Fibroblast of skin of abdomen (primary cell): ENCODE measurements at regions not wholly inside any gene's neighbourhood (a gene's known extent, or its start where the extent isn't known, plus 50 kb on each side); places are given as distances from the start of the nearest gene placed in this dataset.
"Not testable (repeated sequence)": the region's sequence is repeated elsewhere in the genome, so short reads cannot be mapped to it uniquely, and the experiment has no call there.

ENCODE experiments used
- DNase-seq: peaks from one replicate; pipeline ENCODE4 v3.0.0-alpha.2; 2013

DNA sequence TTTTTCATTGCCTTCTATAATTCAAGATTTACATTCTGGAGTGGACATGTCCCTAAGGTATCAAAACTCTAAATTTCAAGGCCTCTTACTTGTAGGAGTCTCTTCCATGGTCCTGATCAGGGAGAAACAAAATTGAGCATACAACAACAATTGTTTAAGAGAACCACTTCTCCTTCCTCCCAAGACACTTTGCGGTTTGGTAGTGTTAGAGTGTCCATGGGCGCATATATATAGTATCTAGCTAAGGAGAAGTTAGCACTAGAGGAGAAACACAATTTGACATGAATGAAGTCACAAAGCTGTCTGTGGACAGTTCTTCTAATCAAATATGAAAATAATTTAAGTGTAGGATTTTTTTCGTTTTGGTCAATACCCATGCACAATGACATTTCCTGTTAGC is 349.1 kb upstream of the MAP2 start:
- no peak for DNase-seq

DNA sequence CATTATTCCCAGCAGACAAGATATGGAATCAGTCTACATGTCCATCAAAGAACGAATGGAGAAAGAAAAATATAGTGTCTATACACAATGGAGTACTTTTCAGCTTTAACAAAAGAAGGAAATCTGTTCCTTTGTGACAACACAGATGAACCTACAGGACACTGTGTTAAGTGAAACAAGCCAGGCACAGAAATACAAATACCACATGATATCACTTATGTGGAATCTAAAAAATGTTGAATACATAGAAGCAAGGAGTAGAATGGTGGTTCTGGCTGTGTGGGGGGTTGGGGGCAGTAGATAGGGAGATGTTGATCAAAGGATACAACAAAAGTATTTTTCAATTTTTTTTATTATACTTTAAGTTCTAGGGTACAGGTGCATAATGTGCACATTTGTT is 347.7 kb upstream of the MAP2 start:
- no peak for DNase-seq

DNA sequence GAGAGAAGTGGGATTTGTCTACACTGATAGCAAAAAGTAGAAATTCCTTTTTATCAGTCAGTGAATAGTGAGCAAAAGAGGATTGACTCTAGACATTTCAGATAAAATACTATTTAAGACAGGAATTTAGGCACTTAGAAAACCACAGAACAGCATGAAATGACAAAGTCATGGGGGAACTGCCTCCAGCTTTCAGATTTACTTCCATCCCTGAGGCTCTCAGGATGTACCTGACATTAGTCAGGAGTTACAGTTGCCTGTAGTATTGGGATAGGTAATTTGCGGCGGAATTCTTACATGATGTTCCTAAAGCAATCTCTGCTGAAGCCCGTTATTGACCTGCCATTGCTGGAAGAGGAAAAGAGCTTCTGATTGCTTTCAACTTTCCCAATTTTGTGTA is 337.1 kb upstream of the MAP2 start:
- no peak for DNase-seq

- DNase-seq: no peak
These were observed 332.8 kb upstream of the MAP2 start for GRCh38 chr2:209091056-209091455.

DNA sequence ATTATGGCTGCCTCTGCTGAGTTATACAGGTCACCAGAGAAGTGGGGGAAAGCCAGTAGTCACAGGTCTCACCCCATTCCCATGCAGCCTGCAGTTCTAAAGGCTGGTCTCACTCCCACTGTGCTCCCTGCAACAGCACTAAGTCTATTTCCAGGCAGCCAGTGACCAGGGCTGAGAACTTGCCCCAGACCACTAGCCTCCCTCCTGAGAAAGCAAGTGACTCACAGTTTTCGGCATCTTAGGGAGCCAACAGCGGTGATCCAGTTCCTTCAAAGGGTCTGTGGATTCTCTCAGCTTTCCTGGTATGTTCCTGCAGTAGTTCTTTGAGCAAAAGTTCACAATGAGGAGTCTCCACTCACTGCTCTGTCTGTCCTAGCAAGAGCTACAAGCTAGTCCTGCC is 329.6 kb upstream of the MAP2 start:
- DNase-seq: no peak

- DNase-seq: no peak
These were observed 328.4 kb upstream of the MAP2 start for GRCh38 chr2:209095432-209095831.

DNA sequence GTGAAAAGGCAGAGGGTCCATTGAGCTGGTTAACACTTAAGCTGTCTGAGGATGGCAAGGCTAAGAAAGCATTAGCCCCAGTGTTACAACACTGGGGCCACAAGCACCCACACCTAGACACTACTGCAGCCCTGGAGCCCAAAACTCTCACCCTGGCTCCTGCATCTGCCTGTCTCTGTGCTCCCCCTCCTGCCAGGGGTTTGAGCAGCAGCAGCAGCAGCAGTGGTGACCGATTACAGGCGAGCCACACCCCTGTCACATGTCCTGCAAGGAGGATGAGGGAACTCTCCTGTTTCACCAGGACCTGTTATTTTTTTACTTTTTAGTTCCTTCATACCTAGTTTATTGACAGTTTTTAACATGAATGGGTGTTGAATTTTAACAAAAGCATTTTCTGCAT is 326.7 kb upstream of the MAP2 start:
- no peak for DNase-seq

DNA sequence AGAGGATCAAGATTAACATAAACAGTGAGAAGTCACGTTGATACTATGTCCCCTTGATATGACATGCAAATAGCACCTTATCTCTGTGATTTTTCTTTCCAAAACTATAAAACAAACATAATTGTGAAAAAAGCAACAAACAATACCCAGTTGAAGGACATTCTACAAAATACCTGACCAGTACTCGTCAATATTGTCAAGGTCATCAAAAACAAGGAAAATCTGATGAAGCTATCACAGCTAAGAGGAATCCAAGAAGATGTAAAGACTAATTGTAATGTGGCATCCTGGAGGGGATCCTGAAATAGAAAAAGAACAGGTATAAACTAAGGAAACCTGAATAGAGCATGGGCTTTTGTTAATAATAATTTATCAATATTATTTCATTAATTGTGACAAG is 321.5 kb upstream of the MAP2 start:
- DNase-seq: no peak

DNA sequence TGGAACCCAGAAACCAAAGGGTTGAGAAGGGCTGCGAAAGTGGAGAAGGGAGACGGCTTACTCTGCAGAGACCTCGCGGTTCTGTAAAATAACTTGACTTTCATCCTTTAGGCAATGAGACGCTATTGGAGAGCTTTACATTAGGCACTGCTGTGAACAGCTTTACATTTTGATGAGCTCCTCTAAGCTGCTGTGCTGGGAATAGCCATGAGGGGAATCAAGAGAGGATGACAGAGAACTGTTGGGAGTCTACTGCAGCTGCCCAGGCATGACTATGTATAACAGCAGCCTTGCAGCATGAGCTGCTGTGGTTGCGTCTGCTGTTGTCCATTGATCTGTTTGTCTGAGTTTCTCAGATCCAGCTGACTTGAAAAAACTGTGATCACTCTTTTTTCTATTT is 310.8 kb upstream of the MAP2 start:
- no peak for DNase-seq

DNA sequence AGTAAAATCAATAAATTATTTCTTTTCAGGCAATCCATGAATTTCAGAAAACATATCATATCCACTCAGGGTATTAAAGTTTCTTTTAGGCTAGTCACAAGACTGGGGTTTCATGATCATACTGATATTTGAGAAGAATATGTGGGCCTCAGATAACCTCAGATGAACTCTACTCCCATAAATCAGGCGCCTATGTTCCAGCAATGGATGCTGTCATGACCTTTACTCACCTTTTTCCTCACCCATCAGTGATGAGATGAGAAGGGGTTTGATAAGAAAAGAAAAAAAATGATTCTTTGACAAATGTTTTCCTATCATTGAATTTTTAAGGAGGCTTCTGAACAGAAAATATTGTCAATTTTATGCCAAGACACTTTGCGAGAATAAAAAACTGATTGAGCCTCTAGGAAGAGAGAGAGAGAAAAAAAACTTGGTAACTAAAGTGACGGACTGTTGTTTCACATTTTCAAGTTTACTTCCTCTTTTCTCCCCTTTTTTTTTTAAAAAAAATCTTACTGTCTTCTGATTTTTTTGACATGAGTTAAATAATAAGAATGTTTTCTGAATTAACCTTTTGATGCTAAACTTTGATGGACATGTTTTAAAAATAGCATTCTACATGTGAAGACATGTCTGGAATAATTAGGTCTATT is 309.1 kb upstream of the MAP2 start:
- DNase-seq: no peak

DNA sequence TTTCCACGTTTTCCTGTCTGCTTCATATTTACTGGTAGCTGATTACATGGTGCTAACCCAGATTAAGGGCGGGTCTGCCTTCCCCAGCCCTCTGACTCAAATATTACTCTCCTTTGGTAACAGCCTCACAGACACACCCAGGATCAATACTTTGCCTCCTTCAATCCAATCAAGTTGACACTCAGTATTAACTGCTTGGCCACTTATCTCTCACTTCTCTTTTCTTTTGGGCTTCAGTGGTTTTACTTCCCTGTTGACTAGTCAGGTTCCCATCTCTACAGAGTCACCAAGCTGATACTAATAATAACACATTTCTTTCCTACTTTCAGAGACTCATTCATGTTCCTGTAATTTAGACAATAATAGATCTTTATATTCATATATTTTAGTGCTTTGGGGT is 302.2 kb upstream of the MAP2 start:
- DNase-seq: no peak

DNA sequence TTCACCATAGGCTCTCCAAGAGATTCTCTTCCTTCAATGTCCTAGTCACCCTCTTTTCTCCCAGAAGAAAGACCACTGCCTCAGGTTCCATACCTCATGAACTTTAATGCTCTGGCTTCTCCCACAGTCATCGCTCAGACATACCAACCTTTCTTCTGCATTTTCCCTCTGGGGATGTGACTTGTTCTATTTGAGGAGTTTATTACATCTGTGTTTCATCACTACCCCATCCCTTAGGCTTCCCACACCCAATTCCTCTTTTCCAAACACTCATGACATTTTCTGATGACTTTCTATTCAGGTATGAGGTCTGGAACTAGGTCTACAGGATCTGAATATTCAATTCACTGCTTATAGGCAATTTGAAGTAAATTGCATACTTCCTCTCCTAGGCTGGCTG is 298.6 kb upstream of the MAP2 start:
- DNase-seq: no peak

GRCh38 chr2:209138079-209138478 is 285.8 kb upstream of the MAP2 start:
- DNase-seq: no peak

GRCh38 chr2:209141142-209141541 is 282.7 kb upstream of the MAP2 start:
- DNase-seq: no peak

- no peak for DNase-seq
These were observed 282.0 kb upstream of the MAP2 start for GRCh38 chr2:209141818-209142217.

- DNase-seq: not testable (repeated sequence)
These were observed 278.6 kb upstream of the MAP2 start for GRCh38 chr2:209145220-209145691.

GRCh38 chr2:209145941-209146681 is 277.7 kb upstream of the MAP2 start:
- no peak for DNase-seq

GRCh38 chr2:209146682-209147320 is 277.0 kb upstream of the MAP2 start:
- no peak for DNase-seq

GRCh38 chr2:209147981-209148380 is 275.9 kb upstream of the MAP2 start:
- no peak for DNase-seq

DNA sequence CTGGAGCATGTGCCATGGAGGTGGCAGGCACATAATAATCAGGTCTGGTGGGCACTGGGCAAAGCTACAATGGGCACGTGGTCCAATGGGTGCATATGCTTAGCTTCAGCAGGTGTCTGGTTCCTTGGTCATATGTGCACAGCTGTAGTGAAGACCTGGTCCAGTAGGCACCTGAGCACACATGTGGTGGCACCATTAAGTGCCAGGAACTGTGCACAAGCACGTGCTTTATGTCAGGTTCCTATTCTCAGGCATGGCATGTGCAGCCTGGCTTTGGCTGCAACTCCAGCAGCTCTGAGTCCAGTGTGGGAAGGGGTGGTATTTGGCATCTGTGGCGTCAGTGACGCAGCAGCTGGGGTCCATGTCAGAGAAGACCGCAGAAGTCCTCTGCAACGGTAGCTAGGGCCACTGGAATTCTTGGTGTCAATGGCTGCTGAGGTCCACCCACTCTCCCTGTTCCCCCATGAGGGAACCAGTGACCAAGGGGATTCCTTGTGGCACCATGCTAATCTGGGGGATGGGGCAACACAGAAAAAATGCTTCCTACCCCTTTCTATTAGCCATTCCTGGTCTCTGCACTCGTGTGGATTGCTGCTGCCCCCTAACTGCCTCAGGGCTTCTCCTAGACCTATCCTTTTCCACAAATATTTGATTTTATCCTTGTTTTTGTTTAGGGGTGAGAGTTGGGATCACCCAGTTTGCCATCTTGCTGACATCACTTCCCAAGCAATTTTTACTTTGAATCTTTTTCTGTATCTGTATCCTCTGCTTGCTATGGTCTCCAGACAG is 262.9 kb upstream of the MAP2 start:
- no peak for DNase-seq

- DNase-seq: no peak
These were observed 261.7 kb upstream of the MAP2 start for GRCh38 chr2:209162129-209162528.

- DNase-seq: no peak
These were observed 241.9 kb upstream of the MAP2 start for GRCh38 chr2:209181984-209182383.

DNA sequence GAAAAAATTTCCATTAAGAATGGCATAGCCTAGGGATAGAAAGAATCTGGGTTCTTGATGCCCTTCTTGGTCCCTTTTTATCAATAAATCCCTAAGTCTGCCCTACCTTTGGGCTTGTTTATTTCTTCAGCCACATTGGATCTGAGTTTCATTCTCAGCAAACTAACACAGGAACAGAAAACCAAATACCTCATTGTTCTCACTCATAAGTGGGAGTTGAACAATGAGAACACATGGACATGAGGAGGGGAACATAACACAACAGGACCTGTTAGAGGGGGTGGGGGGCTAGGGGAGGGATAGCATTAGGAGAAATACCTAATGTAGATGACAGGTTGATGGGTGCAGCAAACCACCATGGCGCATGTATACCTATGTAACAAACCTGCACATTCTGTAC is 237.0 kb upstream of the MAP2 start:
- DNase-seq: not testable (repeated sequence)
